ENCODE measurements at regions not wholly inside any gene's neighbourhood (a gene's known extent, or its start where the extent isn't known, plus 50 kb on each side); places are given as distances from the start of the nearest gene placed in this dataset.

- no peak for DNase-seq
Observed at GRCh38 chr6:43861212-43861894, 91.3 kb downstream of the VEGFA start.

GRCh38 chr6:43860285-43860684, 90.3 kb downstream of the VEGFA start:
- no peak for DNase-seq

- DNase-seq = no peak
Observed at GRCh38 chr6:43859213-43859612, 89.2 kb downstream of the VEGFA start.

DNA sequence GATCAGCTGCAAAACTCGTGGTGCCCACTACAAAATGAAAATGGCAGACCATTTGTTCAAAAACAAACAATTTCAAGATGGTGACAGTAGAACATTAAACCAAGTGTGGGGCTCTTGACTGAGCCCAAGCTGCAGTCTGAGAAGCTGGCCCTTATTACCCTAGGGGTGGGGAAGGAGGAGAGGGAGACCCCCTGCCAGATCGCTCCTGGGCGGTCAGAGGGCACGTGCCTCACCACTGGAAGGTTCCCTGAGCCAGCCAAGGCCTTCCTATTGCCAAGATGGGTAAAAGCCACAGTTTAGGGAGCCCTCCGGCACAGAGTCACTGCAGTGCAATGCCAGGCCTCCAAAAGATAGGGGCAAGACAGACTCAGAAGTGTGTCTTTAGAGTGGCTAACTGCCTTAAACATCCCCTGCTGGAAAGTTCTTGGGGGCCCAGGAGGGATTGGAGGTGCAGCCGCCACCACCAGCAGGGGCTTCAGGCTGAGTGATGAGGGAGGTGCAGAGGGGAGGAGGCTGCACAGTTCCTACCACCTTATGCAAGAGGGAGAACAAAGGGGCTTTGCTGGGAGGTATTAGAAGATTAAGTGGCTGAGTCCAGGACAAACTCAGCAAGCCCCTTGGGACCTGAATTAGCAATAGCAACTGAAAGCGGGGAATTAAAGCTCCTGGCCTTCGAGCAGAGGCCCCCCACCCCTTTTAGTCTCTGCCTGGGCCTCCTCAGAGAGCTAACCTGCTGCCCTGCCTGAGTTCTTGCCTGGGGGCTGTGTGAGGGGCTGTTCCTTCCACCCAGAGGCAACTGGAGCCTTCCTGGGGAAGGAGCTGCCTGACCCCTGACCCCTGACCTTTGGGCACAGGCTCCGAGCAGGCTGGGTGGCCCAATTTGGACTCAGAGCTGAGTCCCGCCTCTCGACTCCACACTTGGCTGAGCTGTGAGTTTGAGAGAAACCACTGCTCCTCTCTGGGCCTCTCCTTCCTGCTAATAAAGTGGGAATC, 88.4 kb downstream of the VEGFA start:
- no peak for DNase-seq

DNA sequence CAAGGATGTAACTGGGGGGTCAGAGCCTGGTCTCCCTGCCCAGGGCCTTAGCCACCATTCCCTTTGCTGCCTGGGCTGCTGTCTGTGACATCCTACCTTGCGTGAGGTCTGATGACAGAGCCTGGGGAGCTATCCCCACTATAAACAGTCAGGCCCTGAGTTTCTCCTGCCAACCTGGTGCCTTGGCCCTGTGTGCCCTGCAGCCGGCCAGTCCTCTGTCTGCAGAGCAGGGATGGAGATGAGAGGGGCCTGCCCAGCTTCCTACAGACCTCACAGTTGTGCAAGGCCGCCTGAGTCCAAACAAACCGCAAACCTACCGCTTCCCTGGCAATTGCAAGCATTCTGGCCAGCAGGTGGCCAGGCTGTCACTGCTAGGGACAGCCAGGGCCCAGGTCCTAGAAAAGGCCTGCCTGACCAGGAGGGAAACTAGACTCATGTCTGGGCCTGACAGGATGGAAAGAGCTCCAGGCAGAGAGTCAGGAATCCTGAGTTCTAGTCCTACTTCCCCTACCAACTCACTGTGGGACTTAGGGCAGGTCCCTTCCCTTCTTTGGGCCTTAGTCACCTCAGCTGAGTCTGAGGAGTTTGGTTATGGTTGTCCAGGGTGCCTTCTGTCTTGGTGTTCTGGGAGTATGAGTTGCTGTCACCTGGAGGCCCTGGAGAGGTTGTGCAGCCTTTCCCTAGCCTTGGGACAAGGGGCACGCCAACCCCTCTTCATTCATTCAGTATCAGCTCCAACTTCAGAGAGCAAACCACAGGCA, 86.2 kb downstream of the VEGFA start:
- no peak for DNase-seq

DNA sequence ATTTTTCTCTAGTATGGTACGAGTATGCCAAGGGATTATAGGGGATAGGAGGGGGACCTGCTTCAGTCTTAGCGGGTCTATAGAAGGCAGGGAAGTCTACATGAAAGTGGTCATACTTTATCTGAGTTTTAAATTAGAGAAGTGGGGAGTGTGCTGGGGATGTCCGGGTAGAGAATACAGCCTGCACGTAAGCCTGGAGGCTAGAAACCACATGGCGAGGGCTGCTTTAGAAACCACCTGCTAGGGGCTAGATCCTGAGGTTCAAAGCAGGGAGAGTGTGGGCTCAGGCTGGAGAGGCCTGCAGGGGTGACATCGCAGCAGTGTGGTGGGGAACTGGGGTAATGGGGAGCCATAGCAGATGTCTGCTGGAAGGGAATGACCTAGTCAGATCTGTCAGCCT, 85.2 kb downstream of the VEGFA start:
- no peak for DNase-seq

DNA sequence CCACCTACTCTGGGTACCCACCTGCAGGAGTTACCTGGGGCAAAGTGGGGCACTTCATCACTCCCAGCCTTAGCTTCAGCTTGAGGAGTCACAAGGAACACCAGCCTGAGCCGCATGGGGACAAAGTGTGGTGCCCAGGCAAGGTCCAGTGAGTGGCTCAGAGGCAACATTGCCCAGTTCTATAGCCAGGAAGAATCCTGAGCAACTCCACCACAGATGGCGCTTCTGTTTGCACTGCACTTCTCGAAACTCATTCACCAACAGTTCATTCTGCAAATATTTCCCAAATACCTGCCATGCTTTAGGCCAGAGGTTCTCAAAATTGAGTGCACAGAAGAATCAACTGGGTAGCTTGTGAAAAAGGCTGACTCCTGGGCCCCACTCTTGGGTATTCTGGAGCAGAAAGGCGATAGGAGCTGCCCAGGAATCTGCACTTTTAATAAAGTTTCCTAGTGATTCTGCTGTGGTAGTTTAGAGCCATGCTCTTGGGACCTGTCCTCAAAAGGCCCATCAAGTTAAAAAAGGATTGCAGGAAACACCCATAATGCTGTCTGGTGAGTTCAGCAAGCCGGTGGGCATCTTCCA, 83.1 kb downstream of the VEGFA start:
- DNase-seq = no peak

DNA sequence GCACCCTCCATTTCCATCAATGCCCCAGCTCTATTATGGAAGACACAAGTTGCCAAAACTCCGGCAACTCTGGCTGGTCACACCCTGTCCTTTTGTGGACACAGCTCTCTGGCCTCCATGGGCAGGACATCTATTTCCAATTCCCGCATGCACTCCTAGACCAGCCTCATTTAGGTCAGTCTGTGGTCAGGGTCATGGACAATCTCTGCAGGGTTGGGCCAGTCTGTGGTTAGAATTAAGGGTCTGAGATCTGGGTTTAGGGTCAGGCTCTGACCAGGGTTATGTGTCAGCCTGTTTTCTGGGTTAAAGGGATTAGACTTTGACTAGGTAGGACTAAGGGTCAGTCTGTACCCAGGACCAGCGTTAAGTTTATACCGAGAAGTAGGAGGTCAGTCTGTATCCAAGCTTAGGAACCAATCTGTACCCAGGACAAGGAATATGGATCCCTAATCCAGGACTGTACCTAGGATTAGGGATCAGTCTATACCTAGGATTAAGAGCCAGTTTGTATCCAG, 82.4 kb downstream of the VEGFA start:
- no peak for DNase-seq

- DNase-seq = no peak
Observed at GRCh38 chr6:43851204-43851865, 81.3 kb downstream of the VEGFA start.

- no peak for DNase-seq
Observed at GRCh38 chr6:43850314-43851203, 80.5 kb downstream of the VEGFA start.

- DNase-seq = no peak
Observed at GRCh38 chr6:43849844-43850243, 79.8 kb downstream of the VEGFA start.

GRCh38 chr6:43848671-43849391, 78.8 kb downstream of the VEGFA start:
- DNase-seq = no peak

DNA sequence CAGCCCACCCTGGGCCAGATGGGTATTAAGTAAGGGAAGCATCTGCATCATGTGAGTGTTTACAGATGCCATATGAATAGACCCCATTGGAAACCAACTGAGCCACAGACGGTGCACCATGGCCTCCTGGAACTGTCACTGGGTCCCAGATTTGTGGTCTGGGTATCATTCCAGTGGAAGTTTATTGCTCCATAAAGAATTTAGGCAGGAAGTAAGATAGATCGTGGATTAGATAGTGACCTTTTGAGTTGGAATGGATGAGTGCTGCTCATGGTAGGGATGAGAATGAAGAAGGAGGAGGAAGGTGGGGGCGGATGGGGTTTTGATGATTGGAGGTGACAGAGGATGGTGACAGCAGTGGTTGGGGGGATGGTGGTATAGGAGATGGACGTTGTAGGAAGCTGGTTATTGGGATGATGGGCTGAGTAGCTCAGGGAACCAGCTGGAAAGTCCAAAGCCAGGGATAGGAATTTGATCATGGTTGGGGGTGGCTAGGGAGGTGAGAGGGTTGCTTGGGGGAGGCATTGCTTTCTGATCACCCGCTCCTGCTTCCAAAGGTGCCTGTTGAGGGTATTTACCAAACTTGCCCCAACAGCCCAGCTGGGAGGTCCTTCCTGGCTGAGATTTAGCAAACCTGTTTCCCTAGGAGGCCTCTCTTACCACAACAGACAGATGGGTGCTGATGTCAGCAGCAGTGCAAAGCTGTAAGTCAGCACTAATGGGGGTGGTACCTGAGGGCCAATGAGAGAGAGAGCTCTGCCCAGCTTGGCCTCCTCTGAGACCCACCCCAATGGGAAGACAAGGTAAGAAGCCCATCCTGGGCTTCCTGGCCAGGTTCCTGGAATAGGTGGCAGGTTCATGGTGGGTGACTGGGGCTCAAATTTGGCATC, 78.0 kb downstream of the VEGFA start:
- DNase-seq = no peak

- DNase-seq = no peak
Observed at GRCh38 chr6:43846556-43846955, 76.5 kb downstream of the VEGFA start.

GRCh38 chr6:43845646-43846045, 75.6 kb downstream of the VEGFA start:
- no peak for DNase-seq

DNA sequence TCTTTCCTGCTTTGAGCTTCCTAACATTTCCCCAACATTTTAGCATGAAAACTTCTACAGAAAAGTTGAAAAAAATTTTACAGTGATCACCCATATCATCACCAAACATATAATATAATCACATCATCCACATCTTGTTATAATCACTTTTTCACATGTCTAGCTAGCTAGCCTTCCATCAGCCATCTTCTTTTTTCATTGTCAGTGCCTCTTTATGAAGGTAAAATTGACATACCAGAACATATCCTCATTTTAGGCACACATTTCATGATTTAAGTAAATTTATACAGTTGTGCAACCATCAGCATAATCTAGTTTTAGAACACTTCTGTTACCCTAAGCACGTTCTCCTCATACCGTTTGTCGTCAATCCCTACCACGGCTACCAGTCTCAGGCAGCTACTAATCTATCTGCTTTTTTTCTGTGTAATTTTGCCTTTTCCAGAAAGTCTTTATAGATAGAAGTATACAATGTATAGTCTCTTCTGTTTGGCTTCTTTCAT, 73.7 kb downstream of the VEGFA start:
- DNase-seq = no peak

DNA sequence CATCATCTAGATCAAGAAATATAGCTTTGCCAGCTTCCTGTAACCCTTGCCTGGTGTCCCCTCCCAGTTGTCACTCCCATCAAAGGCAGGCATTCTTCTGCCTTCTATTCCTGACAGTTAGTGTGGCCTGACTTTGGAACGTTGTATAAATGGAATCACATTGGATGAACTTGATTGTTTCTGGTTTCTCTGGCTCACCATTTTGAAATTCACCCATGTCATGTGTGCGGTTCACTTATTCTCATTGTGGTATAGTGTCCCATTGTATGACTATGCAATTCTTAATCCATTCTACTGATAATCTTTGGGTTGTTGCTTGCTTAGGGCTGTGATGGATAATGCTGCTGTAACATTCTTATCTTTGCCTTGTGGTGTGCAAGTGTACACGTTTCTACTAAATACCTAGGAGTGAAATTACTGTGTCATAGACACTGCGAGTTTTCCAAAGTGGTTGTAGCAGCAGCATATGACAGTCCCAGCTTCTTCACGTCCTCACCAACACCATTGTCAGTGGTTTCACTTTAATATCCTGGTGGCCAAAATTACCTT, 73.2 kb downstream of the VEGFA start:
- no peak for DNase-seq

DNA sequence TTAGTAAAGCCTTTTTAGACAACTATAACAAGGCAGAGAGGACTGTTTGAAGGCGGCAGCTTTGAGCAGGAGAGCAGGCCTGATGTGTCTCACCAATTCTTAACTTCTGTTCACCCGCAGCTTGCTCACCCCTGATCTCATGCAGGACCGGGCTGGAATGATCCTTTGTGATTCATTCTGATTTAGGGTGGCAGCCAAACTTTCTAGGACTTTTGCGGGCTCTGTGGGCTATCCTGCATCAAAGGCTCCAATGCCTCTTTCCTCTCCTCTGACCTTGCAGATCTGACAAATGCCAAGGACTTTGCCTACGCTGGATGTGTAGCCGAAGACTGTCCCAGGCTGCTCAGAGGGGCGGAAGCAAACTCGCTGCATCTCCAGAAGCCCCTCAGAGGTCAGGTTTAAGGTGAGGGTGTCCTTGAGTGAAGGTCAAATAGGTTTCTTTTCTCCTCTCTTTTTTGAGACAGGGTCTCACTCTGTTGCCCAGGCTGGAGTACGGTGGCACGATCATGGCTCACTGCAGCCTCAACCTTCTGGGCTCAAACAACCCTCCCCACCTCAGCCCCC, 72.3 kb downstream of the VEGFA start:
- DNase-seq = no peak

Measured in NCI-H187 treated with DMSO at 0.1 percent for 48 hours (cell line).